H1 (cell line): ENCODE measurements at regions not wholly inside any gene's neighbourhood (a gene's known extent, or its start where the extent isn't known, plus 50 kb on each side); places are given as distances from the start of the nearest gene placed in this dataset.

Source experiments
- CHD2 ChIP-seq: IDR thresholded peaks from 2 replicates; pipeline ENCODE4 v1.6.1; 2012; ENCODE audit warnings: low read length, improper control_type of control experiment
- JUND ChIP-seq: IDR thresholded peaks from 2 replicates; pipeline ENCODE4 v1.6.1; 2011; ENCODE audit warnings: mild to moderate bottlenecking, improper control_type of control experiment, low read length
- RNF2 ChIP-seq: fragments of 200-900, 300-1000 bp; sonication (generic); IDR thresholded peaks from 2 replicates; pipeline ENCODE4 v1.7.1; 2016; ENCODE audit warnings: borderline replicate concordance, low read depth, mild to moderate bottlenecking, antibody characterized with exemption, low read length; ENCODE audit not compliant: poor library complexity, severe bottlenecking; ENCODE audit errors: missing control alignments

DNA sequence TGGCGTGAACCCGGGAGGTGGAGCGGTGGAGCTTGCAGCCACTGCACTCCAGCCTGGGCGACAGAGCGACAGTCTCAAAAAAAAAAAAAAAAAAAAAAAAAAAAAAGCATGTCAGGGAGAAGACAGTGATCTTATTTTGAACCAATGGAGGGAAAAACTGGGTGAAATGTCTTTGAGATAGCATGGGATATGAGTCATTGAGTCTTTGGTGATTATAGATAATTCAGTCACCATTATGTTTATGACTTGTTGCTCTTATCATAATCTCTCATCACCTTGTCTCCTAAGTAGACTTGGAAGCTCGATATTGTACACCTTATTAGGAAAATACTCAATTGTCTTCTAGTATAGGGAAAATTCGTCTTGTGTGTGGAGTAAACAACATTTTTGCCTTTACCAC, 55.1 kb upstream of the KDM4C start (continued):
- TF ChIP-seq CHD2: no peak
- TF ChIP-seq RNF2: no peak
- no peak for TF ChIP-seq JUND
